ENCODE measurements at regions not wholly inside any gene's neighbourhood (a gene's known extent, or its start where the extent isn't known, plus 50 kb on each side); places are given as distances from the start of the nearest gene placed in this dataset.

- no peak for TF ChIP-seq EZH2 (IDR thresholded peaks at IDR 0.05; ENCODE audit: low read length)
- no peak for TF ChIP-seq CTCF (optimal IDR thresholded peaks at IDR 0.05 in 1 of 3, IDR thresholded peaks at IDR 0.05 in 1 of 3, conservative IDR thresholded peaks at IDR 0.05 in 1 of 3; ENCODE audit: extremely low read depth in 1 of 3, insufficient read depth in 2 of 3, low read length in 3 of 3)
These were observed 577.8 kb upstream of the SLITRK5 start for GRCh38 chr13:87093399-87093798.
